IPS-11a (cell line): ENCODE measurements at regions not wholly inside any gene's neighbourhood (a gene's known extent, or its start where the extent isn't known, plus 50 kb on each side); places are given as distances from the start of the nearest gene placed in this dataset.
"Not testable (repeated sequence)": the region's sequence is repeated elsewhere in the genome, so short reads cannot be mapped to it uniquely, and the experiment has no call there.

Source experiments
- H3K4me3 ChIP-seq: one replicate; pipeline ENCODE4 v1.5.1; 2013; ENCODE audit warnings: low read depth, low read length, control low read depth

DNA sequence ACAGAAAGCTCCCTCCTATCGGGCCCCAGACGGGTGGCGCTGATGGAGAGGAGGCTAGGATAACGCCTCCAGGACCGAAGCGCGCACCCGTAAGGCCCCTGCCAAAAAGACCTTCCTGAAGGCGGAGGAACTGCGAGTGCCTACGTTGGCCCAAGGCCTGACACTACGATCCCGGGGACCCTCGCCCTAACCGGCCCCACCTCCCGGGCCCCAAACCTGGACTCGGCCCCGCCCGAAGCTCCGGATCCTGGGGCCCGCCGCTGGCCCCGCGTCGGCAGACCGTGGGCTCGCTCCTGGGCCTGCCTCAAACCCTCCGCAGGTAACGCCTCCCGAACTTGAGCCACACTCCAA lies 53.6 kb upstream of the ROPN1B start:
- peak overlapping the region; percentile 28 for H3K4me3 ChIP-seq

DNA sequence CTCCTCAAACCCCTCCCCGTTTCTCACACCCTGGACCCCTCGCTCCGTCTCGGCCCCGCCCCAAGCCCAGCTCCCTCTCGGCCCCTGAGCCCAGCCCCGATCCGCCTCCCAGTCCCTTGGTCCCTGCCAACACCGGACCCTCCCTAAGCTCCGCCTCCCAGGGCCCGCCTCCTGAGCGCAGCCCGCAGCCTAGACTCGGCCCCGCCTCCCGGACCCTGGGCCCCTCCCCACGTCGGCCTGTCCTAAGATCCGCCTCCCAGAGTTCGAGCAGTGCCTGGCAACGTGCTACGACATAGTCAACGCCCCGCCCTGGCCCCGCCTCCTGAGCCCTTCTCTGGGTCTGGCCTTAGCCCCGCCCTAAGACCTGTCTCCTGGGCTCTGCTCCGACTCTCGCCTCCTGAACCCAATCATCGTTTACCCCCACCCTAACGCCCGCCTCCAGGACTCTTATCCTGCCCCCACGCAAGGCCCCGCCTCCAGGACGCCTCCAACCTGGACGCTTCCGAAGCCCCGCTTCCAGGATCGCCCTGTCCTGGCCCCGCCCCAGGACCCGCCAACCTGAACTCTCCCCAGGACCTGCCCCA lies 53.1 kb upstream of the ROPN1B start:
- peak overlapping the region; percentile 28 for H3K4me3 ChIP-seq

DNA sequence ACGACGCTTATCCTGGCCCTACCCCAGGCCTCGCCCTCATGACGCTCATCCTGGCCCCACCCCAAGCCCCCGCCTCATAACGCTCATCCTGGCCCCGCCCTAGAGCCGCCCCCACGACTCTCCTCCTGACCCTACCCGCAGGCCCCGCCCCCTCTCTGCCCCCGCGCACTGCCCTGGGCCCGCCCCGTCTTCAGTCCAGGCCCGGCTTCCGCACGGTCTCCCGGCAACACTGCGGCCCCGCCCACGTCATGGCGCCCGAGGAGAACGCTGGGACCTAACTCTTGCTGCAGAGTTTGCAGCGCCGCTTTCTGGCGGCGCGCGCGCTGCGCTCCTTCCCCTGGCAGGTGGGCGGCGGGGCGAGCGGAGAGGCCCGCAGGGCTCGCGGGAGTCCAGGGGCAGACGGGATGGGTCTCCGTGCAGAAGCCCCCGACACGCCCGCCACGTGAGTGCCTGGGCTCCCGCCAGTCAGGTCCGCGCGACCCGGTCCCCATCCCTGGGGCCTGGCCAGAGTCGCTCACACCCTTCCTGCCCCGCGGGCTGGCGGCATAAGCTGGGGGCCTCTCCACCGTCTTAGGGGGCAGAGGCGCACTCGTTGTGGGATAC lies 52.5 kb upstream of the ROPN1B start:
- peak overlapping the region; percentile 47 for H3K4me3 ChIP-seq

DNA sequence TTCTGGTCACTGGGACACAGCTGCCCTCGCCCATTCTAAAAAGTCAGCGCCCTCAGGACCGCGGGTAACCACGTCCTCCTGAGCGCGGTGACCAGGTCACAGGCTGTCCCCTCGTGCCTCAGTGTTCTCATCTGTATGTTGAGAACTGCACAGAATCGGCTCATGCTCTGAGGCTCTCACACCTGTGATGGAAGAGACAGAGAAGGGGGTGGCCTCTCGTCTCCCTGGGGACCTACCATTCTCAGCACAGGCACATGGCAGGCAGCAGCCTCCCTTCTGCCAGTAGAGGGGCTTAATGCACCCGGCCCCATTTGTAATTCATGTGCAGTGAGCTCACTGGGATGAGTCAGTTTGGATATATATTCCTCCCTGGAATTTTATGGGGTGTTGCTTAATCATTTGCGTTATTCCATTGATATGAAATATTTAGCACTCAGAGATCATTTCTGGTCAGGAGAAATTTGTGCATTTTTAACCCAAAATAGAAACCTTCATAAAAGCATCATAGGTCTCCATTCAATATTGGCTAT lies 51.9 kb upstream of the ROPN1B start:
- peak overlapping the region; percentile 47 for H3K4me3 ChIP-seq

DNA sequence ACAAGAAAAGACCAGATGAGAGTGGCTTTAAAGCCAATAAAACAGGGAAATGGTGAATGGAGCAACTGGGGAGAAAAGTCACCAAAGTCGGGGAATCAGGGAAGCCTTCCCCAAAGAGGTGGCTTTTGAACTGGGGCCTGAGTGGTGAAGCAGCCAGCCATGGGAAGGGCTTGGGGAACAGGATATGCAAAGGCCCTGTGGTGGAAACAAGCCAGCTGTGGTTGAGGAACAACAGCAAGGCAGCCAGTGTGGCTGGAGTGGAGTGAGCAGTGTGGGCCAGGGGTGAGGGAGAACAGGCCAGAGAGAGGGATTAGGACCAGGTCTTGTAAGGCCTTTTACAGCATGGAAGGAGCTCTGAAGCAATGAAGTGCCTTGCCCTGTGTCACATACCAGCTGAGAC lies 51.0 kb upstream of the ROPN1B start:
- not testable (repeated sequence) for H3K4me3 ChIP-seq

DNA sequence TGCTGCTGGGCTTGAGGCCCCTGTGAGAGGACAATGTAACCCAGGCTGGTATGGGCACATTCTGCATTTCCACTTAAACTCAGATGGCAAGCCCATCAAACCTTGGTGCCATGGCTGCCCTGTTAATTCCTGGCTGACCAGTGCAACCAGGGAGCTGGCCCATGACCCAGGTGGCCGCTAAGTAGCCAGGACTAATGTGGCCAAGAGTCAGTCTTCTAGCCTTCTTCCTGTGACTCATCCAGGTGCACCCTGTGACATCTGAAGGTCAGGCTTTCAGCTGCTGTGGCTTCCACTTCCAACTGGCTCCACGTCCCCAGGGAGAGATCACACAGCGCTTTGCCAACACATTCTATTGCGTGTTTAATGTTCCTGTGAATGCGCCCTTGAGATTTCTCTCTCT lies 50.5 kb upstream of the ROPN1B start:
- H3K4me3 ChIP-seq, result not testable (repeated sequence)

DNA sequence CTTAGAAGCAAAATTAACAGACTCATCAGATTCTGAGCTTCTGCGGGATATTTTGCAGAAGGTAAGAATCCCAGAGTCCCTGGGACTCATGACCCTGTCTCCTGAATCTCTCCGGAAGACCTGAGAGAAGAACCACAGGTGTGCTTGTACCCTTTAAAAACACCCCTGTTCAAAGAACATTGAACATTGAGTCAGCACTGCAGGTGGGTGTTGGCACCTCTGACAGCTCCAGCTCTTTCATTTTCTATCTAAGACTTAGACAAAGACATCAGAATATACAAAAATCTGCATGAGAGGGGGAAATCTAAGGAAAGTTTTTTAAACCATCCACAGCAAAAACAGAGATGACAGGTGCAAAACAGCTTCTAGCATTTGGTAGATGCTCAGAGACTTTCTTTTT lies 50.1 kb upstream of the ROPN1B start:
- H3K4me3 ChIP-seq, result not testable (repeated sequence)
